ENCODE measurements at regions not wholly inside any gene's neighbourhood (a gene's known extent, or its start where the extent isn't known, plus 50 kb on each side); places are given as distances from the start of the nearest gene placed in this dataset.

GRCh38 chr2:41944220-41944880, 103.5 kb upstream of the PKDCC start:
- DNase-seq (ENCODE audit: extremely low spot score, unreplicated experiment) = no peak
- H3K4me1 Mint-ChIP-seq (ENCODE audit: unreplicated experiment) = peaks cover 17% of the 10 kb centered on the region

GRCh38 chr2:41947701-41948396, 100.0 kb upstream of the PKDCC start:
- no peak for DNase-seq (ENCODE audit: extremely low spot score, unreplicated experiment)
- H3K9me3 Mint-ChIP-seq (ENCODE audit: unreplicated experiment) = peaks cover 4% of the 10 kb centered on the region
- peaks cover 2% of the 10 kb centered on the region for H3K4me1 Mint-ChIP-seq (ENCODE audit: unreplicated experiment)
- H3K4me3 Mint-ChIP-seq (ENCODE audit: unreplicated experiment) = no peak overlapping the region
- TF ChIP-seq, protein P1, sequence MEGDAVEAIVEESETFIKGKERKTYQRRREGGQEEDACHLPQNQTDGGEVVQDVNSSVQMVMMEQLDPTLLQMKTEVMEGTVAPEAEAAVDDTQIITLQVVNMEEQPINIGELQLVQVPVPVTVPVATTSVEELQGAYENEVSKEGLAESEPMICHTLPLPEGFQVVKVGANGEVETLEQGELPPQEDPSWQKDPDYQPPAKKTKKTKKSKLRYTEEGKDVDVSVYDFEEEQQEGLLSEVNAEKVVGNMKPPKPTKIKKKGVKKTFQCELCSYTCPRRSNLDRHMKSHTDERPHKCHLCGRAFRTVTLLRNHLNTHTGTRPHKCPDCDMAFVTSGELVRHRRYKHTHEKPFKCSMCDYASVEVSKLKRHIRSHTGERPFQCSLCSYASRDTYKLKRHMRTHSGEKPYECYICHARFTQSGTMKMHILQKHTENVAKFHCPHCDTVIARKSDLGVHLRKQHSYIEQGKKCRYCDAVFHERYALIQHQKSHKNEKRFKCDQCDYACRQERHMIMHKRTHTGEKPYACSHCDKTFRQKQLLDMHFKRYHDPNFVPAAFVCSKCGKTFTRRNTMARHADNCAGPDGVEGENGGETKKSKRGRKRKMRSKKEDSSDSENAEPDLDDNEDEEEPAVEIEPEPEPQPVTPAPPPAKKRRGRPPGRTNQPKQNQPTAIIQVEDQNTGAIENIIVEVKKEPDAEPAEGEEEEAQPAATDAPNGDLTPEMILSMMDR (IDR thresholded peaks at IDR 0.05) = no peak
- H3K27me3 Mint-ChIP-seq (ENCODE audit: unreplicated experiment) = no peaks in the 10 kb centered on the region
- no peaks in the 10 kb centered on the region for H3K36me3 Mint-ChIP-seq (ENCODE audit: unreplicated experiment)
- no peak overlapping the region for H3K27ac Mint-ChIP-seq (ENCODE audit: unreplicated experiment)

More at GRCh38 chr2:41944220-41944880, 103.5 kb upstream of the PKDCC start:
- no peak overlapping the region for H3K4me3 Mint-ChIP-seq (ENCODE audit: unreplicated experiment)
- TF ChIP-seq, protein P1 (IDR thresholded peaks at IDR 0.05) = no peak
- H3K27me3 Mint-ChIP-seq (ENCODE audit: unreplicated experiment) = no peaks in the 10 kb centered on the region
- peaks cover 4% of the 10 kb centered on the region for H3K9me3 Mint-ChIP-seq (ENCODE audit: unreplicated experiment)
- no peaks in the 10 kb centered on the region for H3K36me3 Mint-ChIP-seq (ENCODE audit: unreplicated experiment)
- no peak overlapping the region for H3K27ac Mint-ChIP-seq (ENCODE audit: unreplicated experiment)

- TF ChIP-seq, protein P1 (IDR thresholded peaks at IDR 0.05) = no peak
- Mint-ChIP-seq H3K36me3 (ENCODE audit: unreplicated experiment) (no peaks in the 10 kb centered on the region), H3K4me3 (ENCODE audit: unreplicated experiment) (no peak overlapping the region), H3K4me1 (ENCODE audit: unreplicated experiment) (peaks cover 2% of the 10 kb centered on the region), H3K27ac (ENCODE audit: unreplicated experiment) (no peak overlapping the region), H3K27me3 (ENCODE audit: unreplicated experiment) (no peaks in the 10 kb centered on the region), H3K9me3 (ENCODE audit: unreplicated experiment) (peaks cover 4% of the 10 kb centered on the region)
- DNase-seq (ENCODE audit: extremely low spot score, unreplicated experiment) = no peak
These were observed 99.4 kb upstream of the PKDCC start for GRCh38 chr2:41948397-41948763.

DNA sequence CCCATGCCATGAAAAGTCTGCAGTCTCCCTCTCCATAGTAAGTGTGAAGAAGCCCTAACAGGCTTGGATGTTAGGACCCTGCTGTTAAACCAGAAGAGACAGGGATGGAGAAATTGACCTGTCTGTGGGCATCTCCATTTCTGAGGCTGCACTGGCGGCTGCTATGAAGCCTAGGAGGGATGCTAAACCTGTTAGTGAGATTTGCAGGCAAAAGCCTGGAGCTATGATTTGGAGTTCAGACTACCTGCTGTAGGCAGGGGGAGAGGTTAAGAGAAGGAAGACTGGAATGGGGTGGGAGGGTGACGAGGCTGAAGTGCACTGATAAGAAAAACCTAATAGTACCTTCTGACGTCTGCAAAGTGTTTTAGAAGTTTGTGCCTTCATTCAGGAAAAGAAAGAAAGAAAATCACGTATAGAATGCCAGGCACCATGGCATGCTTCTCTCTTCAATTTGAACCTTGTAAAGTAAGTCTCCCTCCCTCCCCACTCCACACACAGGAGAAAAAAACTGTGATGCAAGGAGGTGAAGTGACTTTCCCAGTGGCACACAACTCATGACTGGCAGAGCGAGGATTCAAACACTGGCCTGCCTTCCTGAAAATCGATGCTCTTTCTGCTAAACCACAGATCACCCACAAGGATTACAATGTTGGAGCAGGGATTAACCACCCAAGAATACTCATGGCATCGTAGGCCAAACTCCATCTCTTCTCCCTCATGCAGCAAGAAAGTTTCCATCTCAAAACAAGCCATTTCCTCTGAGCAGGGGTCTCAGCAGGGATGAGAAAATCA, 98.5 kb upstream of the PKDCC start:
- Mint-ChIP-seq H3K4me3 (ENCODE audit: unreplicated experiment) (no peak overlapping the region), H3K27ac (ENCODE audit: unreplicated experiment) (no peak overlapping the region), H3K36me3 (ENCODE audit: unreplicated experiment) (no peaks in the 10 kb centered on the region), H3K4me1 (ENCODE audit: unreplicated experiment) (peaks cover 5% of the 10 kb centered on the region), H3K27me3 (ENCODE audit: unreplicated experiment) (no peaks in the 10 kb centered on the region), H3K9me3 (ENCODE audit: unreplicated experiment) (peaks cover 4% of the 10 kb centered on the region)
- no peak for DNase-seq (ENCODE audit: extremely low spot score, unreplicated experiment)
- TF ChIP-seq, protein P1 (IDR thresholded peaks at IDR 0.05) = no peak
